ENCODE measurements at regions not wholly inside any gene's neighbourhood (a gene's known extent, or its start where the extent isn't known, plus 50 kb on each side); places are given as distances from the start of the nearest gene placed in this dataset.

GRCh38 chr6:98292810-98293209, 541.6 kb upstream of the POU3F2 start:
- DNase-seq = no peak

GRCh38 chr6:98295515-98296175, 538.7 kb upstream of the POU3F2 start:
- TF ChIP-seq GATA1 (IDR thresholded peaks at IDR 0.05; ENCODE audit: low read depth, low read length) (no peak), POLR2A (IDR thresholded peaks at IDR 0.05; ENCODE audit: low read length) (no peak)
- DNase-seq = no peak

More at GRCh38 chr6:98292810-98293209, 541.6 kb upstream of the POU3F2 start:
- no peak for TF ChIP-seq GATA1 (IDR thresholded peaks at IDR 0.05; ENCODE audit: low read depth, low read length)
- TF ChIP-seq POLR2A (IDR thresholded peaks at IDR 0.05; ENCODE audit: low read length) = no peak

GRCh38 chr6:98308564-98308963, 525.8 kb upstream of the POU3F2 start:
- TF ChIP-seq GATA1 (IDR thresholded peaks at IDR 0.05; ENCODE audit: low read depth, low read length) (no peak), POLR2A (IDR thresholded peaks at IDR 0.05; ENCODE audit: low read length) (no peak)
- no peak for DNase-seq

- no peak for TF ChIP-seq POLR2A (IDR thresholded peaks at IDR 0.05; ENCODE audit: low read length)
- TF ChIP-seq GATA1 (IDR thresholded peaks at IDR 0.05; ENCODE audit: low read depth, low read length) = no peak
- DNase-seq = no peak
Observed at GRCh38 chr6:98310443-98310842, 523.9 kb upstream of the POU3F2 start.

GRCh38 chr6:98323605-98324004, 510.8 kb upstream of the POU3F2 start:
- no peak for DNase-seq
- TF ChIP-seq GATA1 (IDR thresholded peaks at IDR 0.05; ENCODE audit: low read depth, low read length) (no peak), POLR2A (IDR thresholded peaks at IDR 0.05; ENCODE audit: low read length) (no peak)

- no peak for TF ChIP-seq POLR2A (IDR thresholded peaks at IDR 0.05; ENCODE audit: low read length)
- no peak for TF ChIP-seq GATA1 (IDR thresholded peaks at IDR 0.05; ENCODE audit: low read depth, low read length)
- no peak for DNase-seq
Observed at GRCh38 chr6:98324446-98324845, 509.9 kb upstream of the POU3F2 start.

- TF ChIP-seq GATA1 (IDR thresholded peaks at IDR 0.05; ENCODE audit: low read depth, low read length) (no peak), POLR2A (IDR thresholded peaks at IDR 0.05; ENCODE audit: low read length) (no peak)
- no peak for DNase-seq
Observed at GRCh38 chr6:98325366-98325765, 509.0 kb upstream of the POU3F2 start.

- no peak for TF ChIP-seq POLR2A (IDR thresholded peaks at IDR 0.05; ENCODE audit: low read length)
- no peak for TF ChIP-seq GATA1 (IDR thresholded peaks at IDR 0.05; ENCODE audit: low read depth, low read length)
- DNase-seq = no peak
Observed at GRCh38 chr6:98333273-98333672, 501.1 kb upstream of the POU3F2 start.

GRCh38 chr6:98335594-98335993, 498.8 kb upstream of the POU3F2 start:
- TF ChIP-seq GATA1 (IDR thresholded peaks at IDR 0.05; ENCODE audit: low read depth, low read length) = no peak
- DNase-seq = no peak

- DNase-seq = no peak
- TF ChIP-seq GATA1 (IDR thresholded peaks at IDR 0.05; ENCODE audit: low read depth, low read length) = no peak
- TF ChIP-seq POLR2A (IDR thresholded peaks at IDR 0.05; ENCODE audit: low read length) = no peak
Observed at GRCh38 chr6:98339506-98339905, 494.9 kb upstream of the POU3F2 start.

GRCh38 chr6:98343004-98343403, 491.4 kb upstream of the POU3F2 start:
- TF ChIP-seq POLR2A (IDR thresholded peaks at IDR 0.05; ENCODE audit: low read length) = no peak
- DNase-seq = no peak

GRCh38 chr6:98343797-98344196, 490.6 kb upstream of the POU3F2 start:
- DNase-seq = no peak
- TF ChIP-seq GATA1 (IDR thresholded peaks at IDR 0.05; ENCODE audit: low read depth, low read length) = no peak
- TF ChIP-seq POLR2A (IDR thresholded peaks at IDR 0.05; ENCODE audit: low read length) = no peak

GRCh38 chr6:98352348-98352747, 482.0 kb upstream of the POU3F2 start:
- no peak for DNase-seq
- TF ChIP-seq POLR2A (IDR thresholded peaks at IDR 0.05; ENCODE audit: low read length) (no peak), GATA1 (IDR thresholded peaks at IDR 0.05; ENCODE audit: low read depth, low read length) (no peak)

- TF ChIP-seq GATA1 (IDR thresholded peaks at IDR 0.05; ENCODE audit: low read depth, low read length) (no peak), POLR2A (IDR thresholded peaks at IDR 0.05; ENCODE audit: low read length) (no peak)
- DNase-seq = no peak
Observed at GRCh38 chr6:98358173-98358572, 476.2 kb upstream of the POU3F2 start.

- DNase-seq = no peak
- no peak for TF ChIP-seq GATA1 (IDR thresholded peaks at IDR 0.05; ENCODE audit: low read depth, low read length)
Observed at GRCh38 chr6:98366371-98366770, 468.0 kb upstream of the POU3F2 start.

- no peak for TF ChIP-seq POLR2A (IDR thresholded peaks at IDR 0.05; ENCODE audit: low read length)
- no peak for DNase-seq
Observed at GRCh38 chr6:98380589-98380988, 453.8 kb upstream of the POU3F2 start.
